H1 (cell line): ENCODE measurements at regions not wholly inside any gene's neighbourhood (a gene's known extent, or its start where the extent isn't known, plus 50 kb on each side); places are given as distances from the start of the nearest gene placed in this dataset.

Experiments
- CTCF ChIA-PET: fragments of 300-600 bp; sonication (Branson Sonifier 250); formaldehyde crosslinking; loops from one replicate; lab custom pipeline; 2021; ENCODE audit not compliant: partially characterized antibody; lab: Charles Lee
- POLR2A ChIA-PET: fragments of 300-600 bp; sonication (Branson Sonifier 250); formaldehyde crosslinking; loops from one replicate; lab custom pipeline; 2021; ENCODE audit warnings: inconsistent platforms; ENCODE audit not compliant: partially characterized antibody; lab: Charles Lee
- DNase-seq, 2 experiments: peaks; one replicate each; pipeline versions ENCODE4 v3.0.0 to v3.0.0-alpha.2; 2010 to 2022; ENCODE audit warnings: low spot score in 2 of 2, low read depth in 1 of 2, mixed read lengths in 1 of 2
- FAIRE-seq: peaks from 2 replicates; lab custom pipeline; 2011; peaks lifted over from hg19 to GRCh38; lab: Jason Lieb, UNC
- H2AFZ ChIP-seq: 2 replicates; pipeline ENCODE4 v1.8.1; 2012; ENCODE audit warnings: low read length, inconsistent platforms
- H2AK5ac ChIP-seq: 2 replicates; pipeline ENCODE4 v1.6.1; 2013; ENCODE audit warnings: low read depth, low read length
- H2BK120ac ChIP-seq: replicated peaks from 2 replicates; pipeline ENCODE3; 2013; ENCODE audit warnings: low read depth, low read length, inconsistent platforms
- H2BK12ac ChIP-seq: 2 replicates; pipeline ENCODE4 v1.6.1; 2013; ENCODE audit warnings: low read depth, low read length
- H2BK15ac ChIP-seq: 2 replicates; pipeline ENCODE4 v1.6.1; 2013; ENCODE audit warnings: low read length
- H2BK20ac ChIP-seq: 2 replicates; pipeline ENCODE4 v1.6.1; 2013; ENCODE audit warnings: low read length
- H2BK5ac ChIP-seq: 2 replicates; pipeline ENCODE4 v1.6.1; 2013; ENCODE audit warnings: low read depth, low read length
- H3K14ac ChIP-seq: 2 replicates; pipeline ENCODE4 v1.6.1; 2013; ENCODE audit warnings: inconsistent platforms; ENCODE audit not compliant: insufficient read length
- H3K18ac ChIP-seq: 2 replicates; pipeline ENCODE4 v1.6.1; 2013; ENCODE audit warnings: low read length; ENCODE audit errors: extremely low read depth
- H3K23ac ChIP-seq: 2 replicates; pipeline ENCODE4 v1.6.1; 2013; ENCODE audit warnings: inconsistent platforms; ENCODE audit not compliant: insufficient read length
- H3K23me2 ChIP-seq: 2 replicates; pipeline ENCODE4 v1.6.1; 2013; ENCODE audit warnings: low read depth, low read length
- H3K27ac ChIP-seq: 2 replicates; pipeline ENCODE4 v1.6.1; 2011; ENCODE audit warnings: low read depth, low read length, inconsistent platforms
- H3K27me3 ChIP-seq, 4 experiments: replicated peaks in 1 of 4; 1 replicate in 1 of 4; 2 replicates in 3 of 4; pipeline versions ENCODE4 v1.6.1 to v1.8.1; 2011 to 2013; ENCODE audit warnings: low read length in 3 of 4, mild to moderate bottlenecking in 3 of 4, inconsistent platforms in 2 of 4, mixed read lengths in 2 of 4, moderate library complexity in 1 of 4; ENCODE audit not compliant: control insufficient read depth in 3 of 4, insufficient read depth in 3 of 4; ENCODE audit errors: extremely low read depth in 1 of 4
- H3K36me3 ChIP-seq, 4 experiments: 2 replicates each; pipeline versions ENCODE4 v1.6.1 to v1.8.1; 2011 to 2013; ENCODE audit warnings: mild to moderate bottlenecking in 4 of 4, low read length in 3 of 4, moderate library complexity in 2 of 4, control low read depth in 1 of 4, inconsistent platforms in 1 of 4; ENCODE audit not compliant: insufficient read depth in 4 of 4, control insufficient read depth in 2 of 4
- H3K4ac ChIP-seq: replicated peaks from 2 replicates; pipeline ENCODE3; 2013; ENCODE audit warnings: low read length, low read depth, mixed read lengths, inconsistent platforms; ENCODE audit not compliant: insufficient read length
- H3K4me1 ChIP-seq, 4 experiments: replicated peaks in 1 of 4; 1 replicate in 1 of 4; 2 replicates in 3 of 4; pipeline versions ENCODE4 v1.6.1 to v1.8.1; 2011 to 2013; ENCODE audit warnings: low read length in 3 of 4, inconsistent platforms in 2 of 4, mixed read lengths in 1 of 4; ENCODE audit not compliant: insufficient read depth in 4 of 4, control insufficient read depth in 3 of 4
- H3K4me2 ChIP-seq, 2 experiments: 2 replicates each; pipeline versions ENCODE4 v1.6.1 to v1.8.1; 2011 to 2013; ENCODE audit warnings: low read depth in 2 of 2, low read length in 2 of 2, control low read depth in 1 of 2, inconsistent platforms in 1 of 2, mild to moderate bottlenecking in 1 of 2; ENCODE audit not compliant: insufficient read depth in 1 of 2
- H3K4me3 ChIP-seq, 4 experiments: fragments of 200-600, 300-600 bp in 1 of 4; sonication (generic), shearing (Covaris generic), sonication (Bioruptor Twin) in 1 of 4; 2 replicates each; pipeline versions ENCODE4 v1.5.1 to v1.8.1; 2011 to 2016; ENCODE audit warnings: low read length in 4 of 4, low read depth in 3 of 4, control low read depth in 2 of 4, inconsistent platforms in 2 of 4, mild to moderate bottlenecking in 2 of 4, mixed read lengths in 1 of 4, moderate library complexity in 1 of 4; ENCODE audit not compliant: insufficient read depth in 2 of 4; ENCODE audit errors: extremely low read depth in 1 of 4
- H3K56ac ChIP-seq: replicated peaks from 2 replicates; pipeline ENCODE3; 2013; ENCODE audit warnings: low read depth, mild to moderate bottlenecking, mixed read lengths, low read length, inconsistent platforms; ENCODE audit not compliant: insufficient read length
- H3K79me1 ChIP-seq: 2 replicates; pipeline ENCODE4 v1.6.1; 2013; ENCODE audit warnings: low read depth, low read length, control low read depth
- H3K79me2 ChIP-seq, 2 experiments: 2 replicates each; pipeline versions ENCODE4 v1.6.1 to v1.8.1; 2012 to 2013; ENCODE audit warnings: low read length in 2 of 2, mild to moderate bottlenecking in 2 of 2, inconsistent platforms in 1 of 2; ENCODE audit not compliant: insufficient read depth in 2 of 2, control insufficient read depth in 1 of 2
- H3K9ac ChIP-seq, 4 experiments: replicated peaks in 1 of 4; 1 replicate in 1 of 4; 2 replicates in 3 of 4; pipeline versions ENCODE4 v1.6.1 to v1.8.1; 2011 to 2013; ENCODE audit warnings: low read depth in 3 of 4, low read length in 3 of 4, control low read depth in 2 of 4, mild to moderate bottlenecking in 2 of 4, moderate library complexity in 2 of 4, inconsistent platforms in 1 of 4; ENCODE audit errors: extremely low read depth in 1 of 4
- H3K9me3 ChIP-seq, 2 experiments: 2 replicates each; pipeline versions ENCODE4 v1.6.1 to v1.8.1; 2012 to 2013; ENCODE audit warnings: mild to moderate bottlenecking in 2 of 2, moderate library complexity in 2 of 2, control low read depth in 1 of 2, inconsistent platforms in 1 of 2, low read depth in 1 of 2, low read length in 1 of 2, mixed read lengths in 1 of 2; ENCODE audit not compliant: insufficient read depth in 2 of 2
- H4K20me1 ChIP-seq, 2 experiments: replicated peaks in 1 of 2; 2 replicates each; pipeline versions ENCODE3 to v1.8.1; 2011 to 2013; ENCODE audit warnings: inconsistent platforms in 2 of 2, low read length in 2 of 2, mild to moderate bottlenecking in 1 of 2; ENCODE audit not compliant: insufficient read depth in 2 of 2, control insufficient read depth in 1 of 2
- H4K5ac ChIP-seq: 2 replicates; pipeline ENCODE4 v1.6.1; 2013; ENCODE audit warnings: low read length, low read depth, mixed read lengths, inconsistent platforms; ENCODE audit not compliant: insufficient read length
- H4K8ac ChIP-seq: 2 replicates; pipeline ENCODE4 v1.8.0; 2013; ENCODE audit warnings: mild to moderate bottlenecking, moderate library complexity, low read length, inconsistent platforms; ENCODE audit not compliant: insufficient read depth; ENCODE audit errors: extremely low read depth
- H4K91ac ChIP-seq: replicated peaks from 2 replicates; pipeline ENCODE3; 2013; ENCODE audit warnings: low read length, mixed read lengths, inconsistent platforms; ENCODE audit not compliant: insufficient read length
- RFX5 ChIP-seq: IDR thresholded peaks from 2 replicates; pipeline ENCODE4 v1.6.1; 2011; ENCODE audit warnings: low read depth, low read length, improper control_type of control experiment, borderline replicate concordance
- WGBS, 2 experiments: shearing (Covaris generic) in 1 of 2; methylation state at CpG; one replicate each; pipeline versions ENCODE4 v1.1.6 to v1.1.7; 2013 to 2015; ENCODE audit warnings: low lambda C conversion rate in 2 of 2, mixed read lengths in 2 of 2, inconsistent platforms in 1 of 2, low coverage in 1 of 2, missing lambda C conversion rate in 1 of 2; ENCODE audit not compliant: insufficient replicate concordance in 2 of 2, insufficient coverage in 1 of 2, insufficient read length in 1 of 2; ENCODE audit errors: extremely low coverage in 1 of 2, missing lambda C conversion rate in 1 of 2; 5-methylcytosine and 5-hydroxymethylcytosine counted together

- POLR2A ChIA-PET: no interaction called here
- Histone ChIP-seq H3K79me1 (no peaks in the 10 kb centered on the region), H3K9me3 (no peaks in the 10 kb centered on the region), H3K4me2 (no peak overlapping the region), H3K56ac (no peak overlapping the region), H4K20me1 (no peaks in the 10 kb centered on the region), H3K27me3 (peaks cover 0 to 6% (median 3%) of the 10 kb centered on the region in 4 experiments; a peak in 3 of 7 replicates), H3K18ac (no peak overlapping the region), H3K23ac (no peak overlapping the region), H2AFZ (no peak overlapping the region), H3K4me1 (no peaks in the 10 kb centered on the region), H4K8ac (no peak overlapping the region), H3K79me2 (no peaks in the 10 kb centered on the region), H2BK120ac (no peak overlapping the region), H2BK20ac (no peak overlapping the region), H2BK12ac (no peak overlapping the region), H3K36me3 (no peaks in the 10 kb centered on the region), H3K23me2 (no peaks in the 10 kb centered on the region), H3K9ac (no peak overlapping the region), H4K91ac (no peak overlapping the region), H3K27ac (no peak overlapping the region), H3K14ac (no peak overlapping the region), H2BK5ac (no peak overlapping the region), H2BK15ac (no peak overlapping the region), H3K4ac (no peak overlapping the region), H3K4me3 (no peak overlapping the region), H4K5ac (no peak overlapping the region), H2AK5ac (no peak overlapping the region)
- no peak for DNase-seq
- 92% methylated on average over 6 of the region's 6 CpGs; no CpG with 5 or more reads in 1 of the 2 experiments for WGBS, 2 experiments
- no peak for FAIRE-seq
- CTCF ChIA-PET: interaction anchor here (0.7 to 1.0 kb wide), 2 partner anchors 27 to 117 kb away, joined by 3 to 4 read pairs; no protein-coding TSS in a partner anchor
- no peak for TF ChIP-seq RFX5
These were observed 315.0 kb downstream of the TNS1 start for GRCh38 chr2:217687771-217688170.
